ENCODE measurements at regions not wholly inside any gene's neighbourhood (a gene's known extent, or its start where the extent isn't known, plus 50 kb on each side); places are given as distances from the start of the nearest gene placed in this dataset.

DNA sequence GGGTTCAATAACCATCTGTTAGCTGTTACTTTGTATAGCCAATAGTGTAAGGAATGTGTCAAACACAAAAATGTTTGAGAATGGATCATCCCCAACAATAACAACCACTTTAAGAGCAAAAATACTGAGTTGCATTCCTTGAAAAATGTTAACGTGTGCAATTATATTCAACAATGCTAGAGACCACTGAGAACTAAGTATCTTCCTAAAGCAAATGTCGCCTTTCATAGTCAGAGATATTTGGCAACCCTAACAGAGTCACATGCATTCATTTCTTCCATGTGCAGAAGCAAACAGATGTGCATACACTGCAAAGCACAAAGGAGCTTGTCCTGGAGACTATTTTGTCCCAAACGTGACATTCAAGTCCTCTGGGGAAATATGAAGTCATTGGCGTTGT is 448.6 kb downstream of the GJA1 start:
- DNase-seq (ENCODE audit: low spot score) = no peak
- no peaks in the 10 kb centered on the region for H3K36me3 Mint-ChIP-seq
- H3K27me3 ChIP-seq = no peaks in the 10 kb centered on the region
- peaks cover 18% of the 10 kb centered on the region for H3K4me1 Mint-ChIP-seq
- no peaks in the 10 kb centered on the region for H3F3A ChIP-seq (ENCODE audit: low read depth)
- H3K4me1 ChIP-seq = peaks cover 7% of the 10 kb centered on the region
- H3K27me3 Mint-ChIP-seq (ENCODE audit: insufficient read depth, low read depth) = no peaks in the 10 kb centered on the region
- H3K36me3 ChIP-seq = no peaks in the 10 kb centered on the region
- H3K9me3 Mint-ChIP-seq = no peaks in the 10 kb centered on the region
- H3K4me3 ChIP-seq = no peak overlapping the region
- no peak overlapping the region for H3K9ac ChIP-seq
- H3K27ac ChIP-seq = no peak overlapping the region
- H2AFZ ChIP-seq (replicated peaks) = no peak overlapping the region
- H4K20me1 ChIP-seq (ENCODE audit: low read depth) = no peaks in the 10 kb centered on the region
- no peaks in the 10 kb centered on the region for H3K79me2 ChIP-seq (ENCODE audit: low read depth)
- no peak overlapping the region for H3K27ac Mint-ChIP-seq
- no peak overlapping the region for H3K4me2 ChIP-seq
- H3K4me3 Mint-ChIP-seq = no peak overlapping the region
- no peaks in the 10 kb centered on the region for H3K9me3 ChIP-seq (ENCODE audit: low read depth)
- TF ChIP-seq EZH2phosphoT487 (IDR thresholded peaks at IDR 0.05) = no peak
- no peak for TF ChIP-seq EZH2 (IDR thresholded peaks at IDR 0.05)
- TF ChIP-seq, protein P1, sequence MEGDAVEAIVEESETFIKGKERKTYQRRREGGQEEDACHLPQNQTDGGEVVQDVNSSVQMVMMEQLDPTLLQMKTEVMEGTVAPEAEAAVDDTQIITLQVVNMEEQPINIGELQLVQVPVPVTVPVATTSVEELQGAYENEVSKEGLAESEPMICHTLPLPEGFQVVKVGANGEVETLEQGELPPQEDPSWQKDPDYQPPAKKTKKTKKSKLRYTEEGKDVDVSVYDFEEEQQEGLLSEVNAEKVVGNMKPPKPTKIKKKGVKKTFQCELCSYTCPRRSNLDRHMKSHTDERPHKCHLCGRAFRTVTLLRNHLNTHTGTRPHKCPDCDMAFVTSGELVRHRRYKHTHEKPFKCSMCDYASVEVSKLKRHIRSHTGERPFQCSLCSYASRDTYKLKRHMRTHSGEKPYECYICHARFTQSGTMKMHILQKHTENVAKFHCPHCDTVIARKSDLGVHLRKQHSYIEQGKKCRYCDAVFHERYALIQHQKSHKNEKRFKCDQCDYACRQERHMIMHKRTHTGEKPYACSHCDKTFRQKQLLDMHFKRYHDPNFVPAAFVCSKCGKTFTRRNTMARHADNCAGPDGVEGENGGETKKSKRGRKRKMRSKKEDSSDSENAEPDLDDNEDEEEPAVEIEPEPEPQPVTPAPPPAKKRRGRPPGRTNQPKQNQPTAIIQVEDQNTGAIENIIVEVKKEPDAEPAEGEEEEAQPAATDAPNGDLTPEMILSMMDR (IDR thresholded peaks at IDR 0.05) = no peak

DNA sequence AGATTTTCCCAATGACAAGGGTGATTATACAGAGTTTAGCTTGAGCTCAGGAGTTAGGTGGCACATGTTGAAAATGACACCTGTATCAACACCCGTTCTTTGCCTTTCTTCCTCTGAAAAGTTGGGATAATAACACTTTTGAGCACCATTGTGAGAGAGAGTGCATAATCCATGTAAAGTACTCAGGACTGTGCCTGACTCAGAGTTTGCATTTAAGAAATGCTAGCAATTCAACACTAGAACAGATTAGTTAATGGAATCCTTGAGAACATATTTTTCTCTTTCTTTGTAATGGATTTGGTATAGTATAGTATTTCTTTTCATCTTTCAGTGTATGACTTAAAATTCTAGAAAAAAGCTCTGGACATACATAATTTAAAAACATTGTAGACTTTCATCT is 449.2 kb downstream of the GJA1 start:
- no peak overlapping the region for H2AFZ ChIP-seq (replicated peaks)
- peaks cover 18% of the 10 kb centered on the region for H3K4me1 Mint-ChIP-seq
- no peaks in the 10 kb centered on the region for H3K27me3 Mint-ChIP-seq (ENCODE audit: insufficient read depth, low read depth)
- H3K79me2 ChIP-seq (ENCODE audit: low read depth) = no peaks in the 10 kb centered on the region
- H3K27ac Mint-ChIP-seq = no peak overlapping the region
- TF ChIP-seq, protein P1 (IDR thresholded peaks at IDR 0.05) = no peak
- no peak overlapping the region for H3K27ac ChIP-seq
- H3K4me2 ChIP-seq = no peak overlapping the region
- H3K9ac ChIP-seq = no peak overlapping the region
- DNase-seq (ENCODE audit: low spot score) = no peak
- H3K4me3 Mint-ChIP-seq = no peak overlapping the region
- H3K4me1 ChIP-seq = peaks cover 7% of the 10 kb centered on the region
- H3K36me3 ChIP-seq = no peaks in the 10 kb centered on the region
- H3K27me3 ChIP-seq = no peaks in the 10 kb centered on the region
- no peaks in the 10 kb centered on the region for H3K9me3 ChIP-seq (ENCODE audit: low read depth)
- H3F3A ChIP-seq (ENCODE audit: low read depth) = peaks cover under 1% of the 10 kb centered on the region
- H4K20me1 ChIP-seq (ENCODE audit: low read depth) = no peaks in the 10 kb centered on the region
- no peaks in the 10 kb centered on the region for H3K36me3 Mint-ChIP-seq
- H3K4me3 ChIP-seq = no peak overlapping the region
- H3K9me3 Mint-ChIP-seq = no peaks in the 10 kb centered on the region

DNA sequence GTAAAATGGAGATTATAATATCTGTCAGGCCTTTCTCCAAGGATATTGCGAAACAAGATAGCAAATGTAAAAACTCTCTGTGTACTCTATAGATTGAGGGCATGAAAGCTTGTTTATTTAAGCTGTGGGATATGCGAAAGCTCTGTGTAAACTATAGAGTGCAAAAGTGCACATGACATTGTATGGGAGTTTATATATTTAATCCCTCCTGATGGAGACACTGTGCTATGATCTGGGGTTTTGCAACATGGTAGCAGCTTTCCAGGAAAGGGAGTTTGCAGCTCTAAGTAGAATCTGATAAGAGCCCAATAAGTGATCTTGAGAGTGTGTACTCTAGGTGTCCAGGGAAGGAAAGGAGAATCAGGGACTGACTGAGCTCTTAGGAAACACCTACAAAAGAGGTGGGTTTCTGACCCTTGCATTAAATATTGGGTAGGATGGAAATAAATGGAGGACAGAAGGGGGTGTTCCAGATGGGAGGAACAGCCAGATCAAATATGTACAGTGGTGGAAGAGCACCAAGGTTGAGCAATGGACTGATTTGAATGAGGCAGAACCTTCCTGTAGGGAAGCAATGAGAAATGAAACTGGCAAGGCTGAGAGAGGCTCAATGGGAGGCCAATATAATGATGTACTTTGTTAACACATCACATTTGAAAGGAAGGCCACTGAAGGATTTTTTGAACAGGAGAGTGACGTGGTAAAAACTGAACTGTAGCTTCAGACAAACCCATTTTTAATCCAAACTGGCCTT is 450.1 kb downstream of the GJA1 start:
- no peak overlapping the region for H3K4me3 Mint-ChIP-seq
- H3K27me3 ChIP-seq = no peaks in the 10 kb centered on the region
- no peak for TF ChIP-seq EZH2phosphoT487 (IDR thresholded peaks at IDR 0.05)
- TF ChIP-seq, protein P1 (IDR thresholded peaks at IDR 0.05) = no peak
- H3K27me3 Mint-ChIP-seq (ENCODE audit: insufficient read depth, low read depth) = no peaks in the 10 kb centered on the region
- no peak for DNase-seq (ENCODE audit: low spot score)
- no peak overlapping the region for H3K4me2 ChIP-seq
- peaks cover 10% of the 10 kb centered on the region for H3F3A ChIP-seq (ENCODE audit: low read depth)
- no peaks in the 10 kb centered on the region for H3K36me3 ChIP-seq
- peaks cover 15% of the 10 kb centered on the region for H3K4me1 ChIP-seq
- H3K79me2 ChIP-seq (ENCODE audit: low read depth) = no peaks in the 10 kb centered on the region
- H3K36me3 Mint-ChIP-seq = no peaks in the 10 kb centered on the region
- no peaks in the 10 kb centered on the region for H4K20me1 ChIP-seq (ENCODE audit: low read depth)
- no peaks in the 10 kb centered on the region for H3K9me3 ChIP-seq (ENCODE audit: low read depth)
- no peak overlapping the region for H3K27ac Mint-ChIP-seq
- peaks cover 18% of the 10 kb centered on the region for H3K4me1 Mint-ChIP-seq
- H3K4me3 ChIP-seq = no peak overlapping the region
- peaks cover 5% of the 10 kb centered on the region for H3K9me3 Mint-ChIP-seq
- H3K27ac ChIP-seq = no peak overlapping the region
- H3K9ac ChIP-seq = no peak overlapping the region
- H2AFZ ChIP-seq (replicated peaks) = no peak overlapping the region

Measured in neural progenitor cell (in vitro differentiated cells).